ENCODE measurements at regions not wholly inside any gene's neighbourhood (a gene's known extent, or its start where the extent isn't known, plus 50 kb on each side); places are given as distances from the start of the nearest gene placed in this dataset.

GRCh38 chr2:207450186-207450585 is 79.6 kb upstream of the CREB1 start:
- no peak overlapping the region for H2AFZ ChIP-seq (ENCODE audit: low read length)
- no peak overlapping the region for H3K4me3 ChIP-seq (ENCODE audit: insufficient read depth, low read length)
- TF ChIP-seq, protein P1, sequence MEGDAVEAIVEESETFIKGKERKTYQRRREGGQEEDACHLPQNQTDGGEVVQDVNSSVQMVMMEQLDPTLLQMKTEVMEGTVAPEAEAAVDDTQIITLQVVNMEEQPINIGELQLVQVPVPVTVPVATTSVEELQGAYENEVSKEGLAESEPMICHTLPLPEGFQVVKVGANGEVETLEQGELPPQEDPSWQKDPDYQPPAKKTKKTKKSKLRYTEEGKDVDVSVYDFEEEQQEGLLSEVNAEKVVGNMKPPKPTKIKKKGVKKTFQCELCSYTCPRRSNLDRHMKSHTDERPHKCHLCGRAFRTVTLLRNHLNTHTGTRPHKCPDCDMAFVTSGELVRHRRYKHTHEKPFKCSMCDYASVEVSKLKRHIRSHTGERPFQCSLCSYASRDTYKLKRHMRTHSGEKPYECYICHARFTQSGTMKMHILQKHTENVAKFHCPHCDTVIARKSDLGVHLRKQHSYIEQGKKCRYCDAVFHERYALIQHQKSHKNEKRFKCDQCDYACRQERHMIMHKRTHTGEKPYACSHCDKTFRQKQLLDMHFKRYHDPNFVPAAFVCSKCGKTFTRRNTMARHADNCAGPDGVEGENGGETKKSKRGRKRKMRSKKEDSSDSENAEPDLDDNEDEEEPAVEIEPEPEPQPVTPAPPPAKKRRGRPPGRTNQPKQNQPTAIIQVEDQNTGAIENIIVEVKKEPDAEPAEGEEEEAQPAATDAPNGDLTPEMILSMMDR (IDR thresholded peaks at IDR 0.05; ENCODE audit: extremely low read depth, low read depth, low read length) = no peak
- DNase-seq (ENCODE audit: insufficient read length, low spot score, missing footprints) = no peak
- H3K36me3 ChIP-seq (ENCODE audit: insufficient read depth, low read length) = no peaks in the 10 kb centered on the region
- H3K4me1 ChIP-seq (ENCODE audit: insufficient read depth, low read length) = peaks cover 10% of the 10 kb centered on the region
- H3K27me3 ChIP-seq (ENCODE audit: insufficient read depth, low read length) = no peaks in the 10 kb centered on the region
- H3K4me2 ChIP-seq (ENCODE audit: insufficient read depth, low read length) = no peak overlapping the region
- no peaks in the 10 kb centered on the region for H3K9me3 ChIP-seq (ENCODE audit: low read depth, low read length)
- H3K27ac ChIP-seq (ENCODE audit: low read depth, low read length) = no peak overlapping the region
- no peaks in the 10 kb centered on the region for H3K79me2 ChIP-seq (ENCODE audit: insufficient read depth, low read length)
- no peaks in the 10 kb centered on the region for H4K20me1 ChIP-seq (ENCODE audit: insufficient read depth, low read length)

DNA sequence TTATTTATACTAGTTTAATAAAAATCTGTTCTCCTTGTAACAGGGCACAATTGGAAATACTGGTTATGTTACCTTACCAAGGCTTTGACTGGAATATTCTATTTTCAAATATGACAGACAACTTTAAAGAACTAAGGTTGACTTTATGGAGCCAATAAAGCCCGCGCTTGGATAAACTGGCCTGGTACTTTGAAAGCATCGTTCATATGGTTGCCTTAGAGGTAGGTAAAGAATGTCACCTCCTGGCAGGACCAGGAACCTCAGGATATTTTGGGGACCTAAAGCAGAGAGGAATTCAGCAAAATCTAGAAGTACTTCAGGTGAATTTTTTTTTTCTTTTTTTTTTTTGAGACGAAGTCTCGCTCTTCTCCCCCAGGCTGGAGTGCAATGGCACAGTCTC is 71.2 kb upstream of the CREB1 start:
- TF ChIP-seq, protein P1 (IDR thresholded peaks at IDR 0.05; ENCODE audit: extremely low read depth, low read depth, low read length) = no peak
- H3K4me2 ChIP-seq (ENCODE audit: insufficient read depth, low read length) = no peak overlapping the region

GRCh38 chr2:207459990-207460757 is 69.6 kb upstream of the CREB1 start:
- Histone ChIP-seq H3K79me2 (ENCODE audit: insufficient read depth, low read length) (no peaks in the 10 kb centered on the region), H3K4me2 (ENCODE audit: insufficient read depth, low read length) (no peak overlapping the region), H2AFZ (ENCODE audit: low read length) (no peak overlapping the region), H3K9me3 (ENCODE audit: low read depth, low read length) (no peaks in the 10 kb centered on the region), H3K27me3 (ENCODE audit: insufficient read depth, low read length) (no peaks in the 10 kb centered on the region), H3K36me3 (ENCODE audit: insufficient read depth, low read length) (no peaks in the 10 kb centered on the region), H3K4me3 (ENCODE audit: insufficient read depth, low read length) (no peak overlapping the region), H3K27ac (ENCODE audit: low read depth, low read length) (no peak overlapping the region), H4K20me1 (ENCODE audit: insufficient read depth, low read length) (no peaks in the 10 kb centered on the region), H3K4me1 (ENCODE audit: insufficient read depth, low read length) (peaks cover 6% of the 10 kb centered on the region)
- DNase-seq (ENCODE audit: insufficient read length, low spot score, missing footprints) = no peak
- TF ChIP-seq, protein P1 (IDR thresholded peaks at IDR 0.05; ENCODE audit: extremely low read depth, low read depth, low read length) = no peak

More for the DNA sequence above, 71.2 kb upstream of the CREB1 start:
- H3K4me3 ChIP-seq (ENCODE audit: insufficient read depth, low read length) = no peak overlapping the region
- no peaks in the 10 kb centered on the region for H3K79me2 ChIP-seq (ENCODE audit: insufficient read depth, low read length)
- no peak for DNase-seq (ENCODE audit: insufficient read length, low spot score, missing footprints)
- no peaks in the 10 kb centered on the region for H3K27me3 ChIP-seq (ENCODE audit: insufficient read depth, low read length)
- H3K27ac ChIP-seq (ENCODE audit: low read depth, low read length) = no peak overlapping the region
- H3K36me3 ChIP-seq (ENCODE audit: insufficient read depth, low read length) = no peaks in the 10 kb centered on the region
- H3K9me3 ChIP-seq (ENCODE audit: low read depth, low read length) = no peaks in the 10 kb centered on the region
- H4K20me1 ChIP-seq (ENCODE audit: insufficient read depth, low read length) = no peaks in the 10 kb centered on the region
- no peak overlapping the region for H2AFZ ChIP-seq (ENCODE audit: low read length)
- peaks cover 2% of the 10 kb centered on the region for H3K4me1 ChIP-seq (ENCODE audit: insufficient read depth, low read length)

- peaks cover 14% of the 10 kb centered on the region for H3K4me1 ChIP-seq (ENCODE audit: insufficient read depth, low read length)
- H3K27me3 ChIP-seq (ENCODE audit: insufficient read depth, low read length) = no peaks in the 10 kb centered on the region
- H3K9me3 ChIP-seq (ENCODE audit: low read depth, low read length) = no peaks in the 10 kb centered on the region
- TF ChIP-seq, protein P1 (IDR thresholded peaks at IDR 0.05; ENCODE audit: extremely low read depth, low read depth, low read length) = no peak
- no peak overlapping the region for H3K4me3 ChIP-seq (ENCODE audit: insufficient read depth, low read length)
- H3K79me2 ChIP-seq (ENCODE audit: insufficient read depth, low read length) = no peaks in the 10 kb centered on the region
- no peak for DNase-seq (ENCODE audit: insufficient read length, low spot score, missing footprints)
- peak overlapping the region; percentile 2 for H3K27ac ChIP-seq (ENCODE audit: low read depth, low read length)
- H3K36me3 ChIP-seq (ENCODE audit: insufficient read depth, low read length) = no peaks in the 10 kb centered on the region
- peak overlapping the region; percentile 82 for H2AFZ ChIP-seq (ENCODE audit: low read length)
- H4K20me1 ChIP-seq (ENCODE audit: insufficient read depth, low read length) = no peaks in the 10 kb centered on the region
- H3K4me2 ChIP-seq (ENCODE audit: insufficient read depth, low read length) = peak overlapping the region; percentile 47
These were observed 66.3 kb upstream of the CREB1 start for GRCh38 chr2:207463433-207463832.

Measured in osteoblast (primary cell).